Panc1 (cell line): ENCODE measurements at regions not wholly inside any gene's neighbourhood (a gene's known extent, or its start where the extent isn't known, plus 50 kb on each side); places are given as distances from the start of the nearest gene placed in this dataset.

ENCODE experiments used
- POLR2AphosphoS5 ChIP-seq: IDR thresholded peaks from 2 replicates; pipeline ENCODE4 v1.6.1; 2012; ENCODE audit warnings: mild to moderate bottlenecking, low read depth, low read length, moderate library complexity
- SIN3A ChIP-seq: IDR thresholded peaks from 2 replicates; pipeline ENCODE4 v1.6.1; 2012; ENCODE audit warnings: low read depth, mild to moderate bottlenecking, low read length, moderate library complexity, borderline replicate concordance; ENCODE audit not compliant: insufficient read depth
- TF ChIP-seq, protein P1 (sequence below): fragments of 450-650 bp; IDR thresholded peaks from 2 replicates; pipeline ENCODE4 v1.5.1; 2017; ENCODE audit warnings: mild to moderate bottlenecking
- TF ChIP-seq, protein P2 (sequence below), 2 experiments: IDR thresholded peaks; 2 replicates each; pipeline ENCODE4 v1.6.1; 2011 to 2012; ENCODE audit warnings: low read depth in 2 of 2, control low read depth in 1 of 2, low read length in 1 of 2, mild to moderate bottlenecking in 1 of 2, moderate library complexity in 1 of 2; ENCODE audit not compliant: insufficient read depth in 1 of 2

DNA sequence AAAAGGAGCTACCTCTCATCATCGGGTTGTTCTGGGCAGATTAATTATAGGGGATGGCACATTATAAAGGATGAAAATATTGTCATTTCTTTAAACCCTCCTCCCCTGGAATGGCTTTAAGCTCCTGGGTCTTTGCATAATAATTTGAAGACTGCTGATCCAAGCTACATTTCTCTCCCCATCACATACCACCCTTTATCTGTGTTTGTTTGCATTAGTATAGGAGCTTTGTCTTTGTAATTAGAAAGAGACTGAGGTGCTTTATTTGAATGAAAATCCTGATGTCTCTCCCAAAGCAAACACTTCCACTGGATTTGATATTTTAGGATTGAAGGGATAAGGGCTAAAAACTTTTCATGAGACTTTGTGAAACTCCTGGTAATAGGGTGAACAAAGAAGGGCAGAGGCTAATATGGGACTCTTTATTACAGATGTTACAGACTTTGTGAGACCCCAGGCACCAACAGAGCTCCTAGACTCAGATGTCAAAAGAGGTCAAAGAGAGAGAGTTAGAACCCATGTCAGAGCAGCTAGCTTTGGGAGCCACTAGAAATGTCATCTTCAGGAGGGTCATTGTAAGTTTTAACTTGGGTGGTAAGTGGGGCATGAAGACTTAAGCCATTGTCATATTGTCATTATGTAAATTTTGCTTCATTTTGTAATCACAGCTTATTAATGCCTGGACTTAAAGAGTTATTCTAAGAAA, 75.3 kb upstream of the RXFP2 start:
- TF ChIP-seq, protein P1, sequence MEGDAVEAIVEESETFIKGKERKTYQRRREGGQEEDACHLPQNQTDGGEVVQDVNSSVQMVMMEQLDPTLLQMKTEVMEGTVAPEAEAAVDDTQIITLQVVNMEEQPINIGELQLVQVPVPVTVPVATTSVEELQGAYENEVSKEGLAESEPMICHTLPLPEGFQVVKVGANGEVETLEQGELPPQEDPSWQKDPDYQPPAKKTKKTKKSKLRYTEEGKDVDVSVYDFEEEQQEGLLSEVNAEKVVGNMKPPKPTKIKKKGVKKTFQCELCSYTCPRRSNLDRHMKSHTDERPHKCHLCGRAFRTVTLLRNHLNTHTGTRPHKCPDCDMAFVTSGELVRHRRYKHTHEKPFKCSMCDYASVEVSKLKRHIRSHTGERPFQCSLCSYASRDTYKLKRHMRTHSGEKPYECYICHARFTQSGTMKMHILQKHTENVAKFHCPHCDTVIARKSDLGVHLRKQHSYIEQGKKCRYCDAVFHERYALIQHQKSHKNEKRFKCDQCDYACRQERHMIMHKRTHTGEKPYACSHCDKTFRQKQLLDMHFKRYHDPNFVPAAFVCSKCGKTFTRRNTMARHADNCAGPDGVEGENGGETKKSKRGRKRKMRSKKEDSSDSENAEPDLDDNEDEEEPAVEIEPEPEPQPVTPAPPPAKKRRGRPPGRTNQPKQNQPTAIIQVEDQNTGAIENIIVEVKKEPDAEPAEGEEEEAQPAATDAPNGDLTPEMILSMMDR = no peak
- TF ChIP-seq, protein P2, sequence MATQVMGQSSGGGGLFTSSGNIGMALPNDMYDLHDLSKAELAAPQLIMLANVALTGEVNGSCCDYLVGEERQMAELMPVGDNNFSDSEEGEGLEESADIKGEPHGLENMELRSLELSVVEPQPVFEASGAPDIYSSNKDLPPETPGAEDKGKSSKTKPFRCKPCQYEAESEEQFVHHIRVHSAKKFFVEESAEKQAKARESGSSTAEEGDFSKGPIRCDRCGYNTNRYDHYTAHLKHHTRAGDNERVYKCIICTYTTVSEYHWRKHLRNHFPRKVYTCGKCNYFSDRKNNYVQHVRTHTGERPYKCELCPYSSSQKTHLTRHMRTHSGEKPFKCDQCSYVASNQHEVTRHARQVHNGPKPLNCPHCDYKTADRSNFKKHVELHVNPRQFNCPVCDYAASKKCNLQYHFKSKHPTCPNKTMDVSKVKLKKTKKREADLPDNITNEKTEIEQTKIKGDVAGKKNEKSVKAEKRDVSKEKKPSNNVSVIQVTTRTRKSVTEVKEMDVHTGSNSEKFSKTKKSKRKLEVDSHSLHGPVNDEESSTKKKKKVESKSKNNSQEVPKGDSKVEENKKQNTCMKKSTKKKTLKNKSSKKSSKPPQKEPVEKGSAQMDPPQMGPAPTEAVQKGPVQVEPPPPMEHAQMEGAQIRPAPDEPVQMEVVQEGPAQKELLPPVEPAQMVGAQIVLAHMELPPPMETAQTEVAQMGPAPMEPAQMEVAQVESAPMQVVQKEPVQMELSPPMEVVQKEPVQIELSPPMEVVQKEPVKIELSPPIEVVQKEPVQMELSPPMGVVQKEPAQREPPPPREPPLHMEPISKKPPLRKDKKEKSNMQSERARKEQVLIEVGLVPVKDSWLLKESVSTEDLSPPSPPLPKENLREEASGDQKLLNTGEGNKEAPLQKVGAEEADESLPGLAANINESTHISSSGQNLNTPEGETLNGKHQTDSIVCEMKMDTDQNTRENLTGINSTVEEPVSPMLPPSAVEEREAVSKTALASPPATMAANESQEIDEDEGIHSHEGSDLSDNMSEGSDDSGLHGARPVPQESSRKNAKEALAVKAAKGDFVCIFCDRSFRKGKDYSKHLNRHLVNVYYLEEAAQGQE (IDR thresholded peaks at IDR 0.05; ENCODE audit: insufficient read depth in 1 of 2, low read depth in 2 of 2, low read length in 1 of 2) = no peak
- no peak for TF ChIP-seq POLR2AphosphoS5
- TF ChIP-seq SIN3A = no peak
